Panc1 (cell line): ENCODE measurements at regions not wholly inside any gene's neighbourhood (a gene's known extent, or its start where the extent isn't known, plus 50 kb on each side); places are given as distances from the start of the nearest gene placed in this dataset.

ENCODE experiments used
- ATAC-seq: fragments of 200-7000 bp; cut with Tn5 transposase; 2 replicates; pipeline ENCODE4 v1.9.1; 2020; ENCODE audit warnings: mild to moderate bottlenecking, moderate library complexity
- BruUV-seq: library from RNA; stranded (reverse); fragments of 400-500 nt; replicated peaks from 2 replicates; lab custom pipeline; 2021; lab: Mats Ljungman, UMichigan
- CTCF ChIA-PET: fragments of 300-600 bp; sonication (Branson Sonifier 250); formaldehyde crosslinking; loops from one replicate; lab custom pipeline; 2022; ENCODE audit warnings: antibody characterized with exemption; lab: Charles Lee
- POLR2A ChIA-PET: fragments of 300-600 bp; sonication (Branson Sonifier 250); formaldehyde crosslinking; loops from one replicate; lab custom pipeline; 2022; ENCODE audit warnings: antibody characterized with exemption; lab: Charles Lee
- DNase-seq: peaks from one replicate; pipeline ENCODE4 v3.0.0-alpha.2; 2010; ENCODE audit warnings: low read depth, low spot score
- H3K27ac ChIP-seq: 2 replicates; pipeline ENCODE4 v1.5.1; 2011; ENCODE audit warnings: mild to moderate bottlenecking, low read length, inconsistent platforms
- H3K27me3 ChIP-seq: fragments of 200-500 bp; sonication (Bioruptor generic); 2 replicates; pipeline ENCODE4 v1.6.0; 2014; ENCODE audit warnings: low read length, inconsistent platforms; ENCODE audit not compliant: control insufficient read depth, insufficient read depth
- H3K36me3 ChIP-seq: fragments of 200-500 bp; sonication (Bioruptor generic); 2 replicates; pipeline ENCODE4 v1.5.1; 2014; ENCODE audit warnings: inconsistent platforms, mild to moderate bottlenecking, low read length, moderate library complexity; ENCODE audit not compliant: control insufficient read depth, insufficient read depth
- H3K4me1 ChIP-seq: 2 replicates; pipeline ENCODE4 v1.5.1; 2011; ENCODE audit warnings: inconsistent platforms, mild to moderate bottlenecking, low read length, moderate library complexity; ENCODE audit not compliant: control insufficient read depth, insufficient read depth
- H3K4me3 ChIP-seq, 2 experiments: 2 replicates each; pipeline ENCODE4 v1.5.1; 2011 to 2012; ENCODE audit warnings: low read depth in 2 of 2, low read length in 2 of 2, mild to moderate bottlenecking in 2 of 2, inconsistent platforms in 1 of 2, moderate library complexity in 1 of 2
- H3K9me3 ChIP-seq: fragments of 200-500 bp; sonication (Bioruptor generic); 2 replicates; pipeline ENCODE4 v1.5.1; 2014; ENCODE audit warnings: low read depth, mild to moderate bottlenecking, inconsistent platforms, low read length, moderate library complexity; ENCODE audit not compliant: control insufficient read depth, insufficient read depth
- CTCF ChIP-seq: fragments of 450-650 bp; IDR thresholded peaks from 2 replicates; pipeline ENCODE4 v1.5.1; 2017; ENCODE audit warnings: mild to moderate bottlenecking
- POLR2AphosphoS5 ChIP-seq: IDR thresholded peaks from 2 replicates; pipeline ENCODE4 v1.6.1; 2012; ENCODE audit warnings: mild to moderate bottlenecking, low read depth, low read length, moderate library complexity
- REST ChIP-seq, 2 experiments: IDR thresholded peaks; 2 replicates each; pipeline ENCODE4 v1.6.1; 2011 to 2012; ENCODE audit warnings: low read depth in 2 of 2, control low read depth in 1 of 2, low read length in 1 of 2, mild to moderate bottlenecking in 1 of 2, moderate library complexity in 1 of 2; ENCODE audit not compliant: insufficient read depth in 1 of 2
- SIN3A ChIP-seq: IDR thresholded peaks from 2 replicates; pipeline ENCODE4 v1.6.1; 2012; ENCODE audit warnings: low read depth, mild to moderate bottlenecking, low read length, moderate library complexity, borderline replicate concordance; ENCODE audit not compliant: insufficient read depth
- TCF7L2 ChIP-seq: IDR thresholded peaks from 2 replicates; pipeline ENCODE4 v1.6.1; 2011; ENCODE audit warnings: mild to moderate bottlenecking, low read depth, low read length, inconsistent platforms
- in situ Hi-C: cut with HindIII; loops from 2 replicates; pipeline ENCODE4 v1.10.0; 2016; ENCODE audit warnings: low sequenced_read_pairs, low pct_unique_long_range_greater_than_20kb
- intact Hi-C: fragments of 100-400 bp; cut with micrococcal nuclease; formaldehyde crosslinking; loops from one replicate; pipeline ENCODE4 v1.10.0; 2022; ENCODE audit not compliant: unreplicated experiment

- BruUV-seq, result no TSS peak
- Histone ChIP-seq H3K36me3 (no peaks in the 10 kb centered on the region), H3K27ac (no peak overlapping the region), H3K9me3 (no peaks in the 10 kb centered on the region), H3K27me3 (no peaks in the 10 kb centered on the region), H3K4me3 (no peak overlapping the region), H3K4me1 (no peaks in the 10 kb centered on the region)
- TF ChIP-seq POLR2AphosphoS5, result no peak
- TF ChIP-seq TCF7L2, result no peak
- TF ChIP-seq CTCF, result no peak
- no peak for TF ChIP-seq REST (IDR thresholded peaks at IDR 0.05; ENCODE audit: insufficient read depth in 1 of 2, low read depth in 2 of 2, low read length in 1 of 2)
- no peak for TF ChIP-seq SIN3A
- ChIA-PET POLR2A (no interaction called here), CTCF (no interaction called here)
- ATAC-seq, result no peak
- DNase-seq, result no peak
- in situ Hi-C loops, result no loop called here
- intact Hi-C loops, result no loop called here
Observed at GRCh38 chr3:177947901-177948300, 588.3 kb upstream of the KCNMB2 start.

GRCh38 chr3:177948716-177949425 lies 587.4 kb upstream of the KCNMB2 start:
- CTCF ChIA-PET, result no interaction called here
- in situ Hi-C loops, result no loop called here
- no peak for TF ChIP-seq CTCF
- no peaks in the 10 kb centered on the region for H3K27me3 ChIP-seq
- no peaks in the 10 kb centered on the region for H3K9me3 ChIP-seq
- intact Hi-C loops, result no loop called here
- no peaks in the 10 kb centered on the region for H3K4me1 ChIP-seq
- POLR2A ChIA-PET, result no interaction called here
- BruUV-seq, result no TSS peak
- H3K27ac ChIP-seq, result no peak overlapping the region
- DNase-seq (no peak), ATAC-seq (no peak)
- no peaks in the 10 kb centered on the region for H3K36me3 ChIP-seq
- no peak overlapping the region for H3K4me3 ChIP-seq
